ENCODE measurements at regions not wholly inside any gene's neighbourhood (a gene's known extent, or its start where the extent isn't known, plus 50 kb on each side); places are given as distances from the start of the nearest gene placed in this dataset.

DNA sequence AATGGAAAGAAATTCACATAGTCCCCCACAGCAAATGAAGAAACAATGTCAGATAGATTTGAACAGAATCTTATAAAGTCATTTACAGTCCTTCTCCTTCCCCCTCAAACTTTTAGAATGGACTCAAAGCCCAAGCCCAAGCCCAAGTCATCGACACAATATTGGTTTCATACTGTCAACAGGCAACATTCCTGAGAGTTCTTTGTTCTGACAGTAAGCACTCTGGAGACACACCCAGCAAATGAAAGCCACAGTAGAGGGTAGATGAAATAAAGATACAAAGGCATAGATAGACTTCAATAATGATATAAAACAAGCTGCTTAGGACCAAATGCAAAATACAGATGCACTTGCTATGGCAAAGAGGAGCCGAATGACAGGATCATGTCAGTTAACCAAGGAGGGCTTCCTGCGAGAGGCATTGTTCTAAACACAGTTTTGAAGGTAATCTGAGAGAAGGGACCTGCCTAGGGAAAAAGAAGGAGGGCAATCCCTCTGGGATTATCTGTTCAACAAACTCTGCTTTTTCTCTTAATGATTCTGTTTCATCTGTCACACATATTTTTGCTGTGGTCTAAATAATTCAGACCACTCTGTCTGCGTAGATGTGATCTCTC lies 97.1 kb upstream of the MAP4K3 start:
- no peaks in the 10 kb centered on the region for H3K4me1 ChIP-seq (ENCODE audit: control insufficient read depth, insufficient read depth, low read length)
- no peak for DNase-seq (ENCODE audit: low read depth, low spot score)
- H3K27ac ChIP-seq (ENCODE audit: low read length), result no peak overlapping the region
- no peaks in the 10 kb centered on the region for H3K36me3 ChIP-seq (ENCODE audit: control insufficient read depth, insufficient read depth, low read length)
- H3K4me3 ChIP-seq (ENCODE audit: low read length), result no peak overlapping the region
- no CpG with 5 or more reads among the region's 4 CpGs for WGBS (ENCODE audit: insufficient coverage, insufficient read length)
- H3K9me3 ChIP-seq (ENCODE audit: control insufficient read depth, insufficient read depth, low read length), result no peaks in the 10 kb centered on the region
- no peaks in the 10 kb centered on the region for H3K27me3 ChIP-seq (ENCODE audit: control insufficient read depth, insufficient read depth, low read length)

DNA sequence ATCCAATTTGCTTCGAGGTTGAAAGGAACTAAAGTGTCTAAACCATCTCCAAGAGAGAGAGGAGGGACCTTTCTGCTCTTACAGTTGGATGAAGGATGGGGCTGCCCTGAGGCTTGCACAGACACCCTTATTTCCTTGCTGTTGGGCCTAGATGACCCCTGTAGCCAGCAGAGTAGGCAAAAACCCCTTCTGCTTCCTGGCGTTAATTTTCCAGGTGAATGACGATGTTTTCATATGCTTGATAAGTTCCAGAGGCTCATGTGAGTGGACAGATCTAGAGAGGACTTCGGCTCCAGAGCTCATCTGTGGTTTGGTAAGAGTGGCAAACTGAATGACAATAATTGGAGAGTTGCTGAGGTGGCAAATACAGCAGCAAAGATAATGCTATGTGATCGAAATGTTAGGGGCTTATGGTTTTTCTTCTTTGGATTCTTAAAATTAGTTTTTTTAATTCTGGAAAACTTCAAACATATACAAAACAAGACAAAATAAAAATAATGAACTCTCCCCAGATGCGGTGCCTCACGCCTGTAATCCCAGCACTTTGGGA lies 98.6 kb upstream of the MAP4K3 start:
- Histone ChIP-seq H3K27ac (ENCODE audit: low read length) (no peak overlapping the region), H3K9me3 (ENCODE audit: control insufficient read depth, insufficient read depth, low read length) (no peaks in the 10 kb centered on the region), H3K4me1 (ENCODE audit: control insufficient read depth, insufficient read depth, low read length) (no peaks in the 10 kb centered on the region), H3K27me3 (ENCODE audit: control insufficient read depth, insufficient read depth, low read length) (no peaks in the 10 kb centered on the region), H3K4me3 (ENCODE audit: low read length) (no peak overlapping the region), H3K36me3 (ENCODE audit: control insufficient read depth, insufficient read depth, low read length) (no peaks in the 10 kb centered on the region)
- no peak for DNase-seq (ENCODE audit: low read depth, low spot score)
- WGBS (ENCODE audit: insufficient coverage, insufficient read length), result no CpG with 5 or more reads among the region's 7 CpGs

DNA sequence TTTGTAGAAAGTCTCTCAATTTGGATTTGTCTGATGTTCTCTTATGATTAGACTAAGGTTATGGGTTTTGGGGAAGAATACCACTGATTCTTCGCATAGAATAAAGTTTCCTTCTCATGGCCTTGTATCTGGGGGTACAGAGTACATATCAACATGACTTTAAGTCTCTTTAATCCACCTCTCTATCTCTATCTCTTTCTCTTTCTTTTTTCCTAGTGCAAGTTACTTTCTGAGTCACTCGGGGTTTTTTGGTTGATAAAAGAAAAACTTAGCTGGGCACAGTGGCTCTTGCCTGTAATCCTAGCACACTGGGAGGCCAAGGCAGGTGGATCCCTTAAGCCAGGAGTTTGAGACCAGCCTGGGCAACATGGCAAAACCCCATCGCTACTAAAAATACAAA lies 100.1 kb upstream of the MAP4K3 start:
- no peaks in the 10 kb centered on the region for H3K4me1 ChIP-seq (ENCODE audit: control insufficient read depth, insufficient read depth, low read length)
- no peak for DNase-seq (ENCODE audit: low read depth, low spot score)
- no peaks in the 10 kb centered on the region for H3K27me3 ChIP-seq (ENCODE audit: control insufficient read depth, insufficient read depth, low read length)
- H3K4me3 ChIP-seq (ENCODE audit: low read length), result no peak overlapping the region
- H3K9me3 ChIP-seq (ENCODE audit: control insufficient read depth, insufficient read depth, low read length), result no peaks in the 10 kb centered on the region
- no peak overlapping the region for H3K27ac ChIP-seq (ENCODE audit: low read length)
- WGBS (ENCODE audit: insufficient coverage, insufficient read length), result no CpG with 5 or more reads among the region's 3 CpGs
- no peaks in the 10 kb centered on the region for H3K36me3 ChIP-seq (ENCODE audit: control insufficient read depth, insufficient read depth, low read length)

DNA sequence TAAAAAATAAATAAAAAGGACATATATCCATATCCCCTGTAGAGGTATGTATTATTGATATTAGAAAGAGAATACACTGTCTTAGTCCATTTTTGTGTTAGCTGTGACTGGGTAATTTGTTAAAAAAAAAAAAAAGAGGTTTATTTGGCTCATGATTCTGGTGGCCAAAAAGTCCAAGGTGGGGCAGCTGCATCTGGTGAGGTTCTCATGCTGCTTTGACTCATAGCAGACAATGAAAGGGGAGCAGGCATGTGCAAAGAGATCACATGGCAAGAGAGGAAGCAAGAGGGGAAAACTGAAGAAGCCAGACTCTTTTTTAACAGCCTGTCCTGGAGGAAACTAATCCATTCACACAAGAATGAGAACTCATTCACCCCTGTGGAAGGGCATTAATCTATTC lies 101.6 kb upstream of the MAP4K3 start:
- H3K4me3 ChIP-seq (ENCODE audit: low read length), result no peak overlapping the region
- H3K27ac ChIP-seq (ENCODE audit: low read length), result no peak overlapping the region
- no peak for DNase-seq (ENCODE audit: low read depth, low spot score)
- no peaks in the 10 kb centered on the region for H3K9me3 ChIP-seq (ENCODE audit: control insufficient read depth, insufficient read depth, low read length)
- no peaks in the 10 kb centered on the region for H3K36me3 ChIP-seq (ENCODE audit: control insufficient read depth, insufficient read depth, low read length)
- no peaks in the 10 kb centered on the region for H3K27me3 ChIP-seq (ENCODE audit: control insufficient read depth, insufficient read depth, low read length)
- H3K4me1 ChIP-seq (ENCODE audit: control insufficient read depth, insufficient read depth, low read length), result no peaks in the 10 kb centered on the region

DNA sequence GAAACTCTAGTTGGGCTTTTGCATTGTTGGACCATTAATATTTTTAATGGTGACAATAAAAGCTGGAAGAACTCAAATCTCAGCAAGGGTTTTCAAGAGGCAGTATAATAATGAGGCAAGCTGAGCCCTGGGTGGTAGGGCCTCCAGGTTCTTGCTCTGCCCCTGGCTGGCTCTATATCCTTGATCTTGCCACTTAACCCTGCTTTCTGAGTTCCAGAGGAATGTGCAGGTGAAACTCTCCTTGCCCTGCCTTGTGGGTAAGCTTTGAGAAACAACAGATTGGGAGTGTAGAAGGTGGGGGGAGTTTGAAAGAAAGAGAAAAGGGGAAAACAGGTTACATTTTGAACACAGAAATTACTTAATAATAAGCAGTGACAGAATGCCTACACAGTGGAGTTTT lies 103.3 kb upstream of the MAP4K3 start:
- Histone ChIP-seq H3K9me3 (ENCODE audit: control insufficient read depth, insufficient read depth, low read length) (no peaks in the 10 kb centered on the region), H3K36me3 (ENCODE audit: control insufficient read depth, insufficient read depth, low read length) (no peaks in the 10 kb centered on the region), H3K4me3 (ENCODE audit: low read length) (no peak overlapping the region), H3K27me3 (ENCODE audit: control insufficient read depth, insufficient read depth, low read length) (no peaks in the 10 kb centered on the region), H3K27ac (ENCODE audit: low read length) (no peak overlapping the region), H3K4me1 (ENCODE audit: control insufficient read depth, insufficient read depth, low read length) (no peaks in the 10 kb centered on the region)
- no peak for DNase-seq (ENCODE audit: low read depth, low spot score)

DNA sequence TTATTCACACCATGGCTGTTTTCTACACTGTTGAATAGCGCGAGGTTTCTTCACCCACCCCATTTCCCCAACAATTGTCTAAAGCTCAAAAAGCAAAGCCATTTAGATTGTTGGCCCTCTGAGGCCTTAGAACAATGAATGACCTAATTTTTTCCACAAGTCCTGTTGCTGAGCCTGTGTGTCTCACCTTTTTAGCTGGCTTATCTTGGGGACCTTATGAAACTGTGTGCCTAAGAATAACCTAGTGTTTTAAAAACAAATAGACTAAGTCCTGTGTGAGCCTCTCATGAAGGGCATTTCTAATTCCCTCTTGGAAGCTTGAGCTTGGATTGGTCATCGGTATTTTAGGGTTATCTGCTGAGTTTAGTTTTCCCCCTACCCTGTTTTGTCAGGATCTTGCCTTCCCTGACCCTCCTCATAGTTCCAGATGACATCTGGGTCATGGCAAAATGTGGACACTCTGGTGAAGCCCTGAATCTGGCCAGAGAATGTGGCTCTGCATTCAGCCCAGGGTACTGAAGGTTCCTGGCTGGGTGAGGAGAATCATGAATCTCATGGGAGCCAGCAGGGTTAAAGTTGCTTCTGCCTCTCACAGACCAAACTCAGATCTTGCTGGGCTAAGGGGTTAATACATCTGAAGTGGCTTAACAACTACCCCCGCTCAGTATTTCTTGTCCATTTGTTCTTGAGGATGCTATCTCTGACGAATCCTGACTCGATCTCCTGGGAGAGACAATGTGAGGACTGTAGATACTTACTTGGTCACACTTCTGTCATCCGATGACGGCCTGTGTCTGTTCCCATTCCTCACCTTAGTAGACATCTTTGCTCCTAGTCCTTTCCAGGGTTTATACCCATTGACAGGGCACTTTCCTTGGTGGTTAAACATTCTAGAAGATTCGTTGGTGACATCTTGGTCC lies 104.2 kb upstream of the MAP4K3 start:
- Histone ChIP-seq H3K9me3 (ENCODE audit: control insufficient read depth, insufficient read depth, low read length) (no peaks in the 10 kb centered on the region), H3K4me1 (ENCODE audit: control insufficient read depth, insufficient read depth, low read length) (no peaks in the 10 kb centered on the region), H3K36me3 (ENCODE audit: control insufficient read depth, insufficient read depth, low read length) (no peaks in the 10 kb centered on the region), H3K4me3 (ENCODE audit: low read length) (no peak overlapping the region), H3K27me3 (ENCODE audit: control insufficient read depth, insufficient read depth, low read length) (no peaks in the 10 kb centered on the region), H3K27ac (ENCODE audit: low read length) (no peak overlapping the region)
- no peak for DNase-seq (ENCODE audit: low read depth, low spot score)
- WGBS (ENCODE audit: insufficient coverage, insufficient read length), result no CpG with 5 or more reads among the region's 9 CpGs

DNA sequence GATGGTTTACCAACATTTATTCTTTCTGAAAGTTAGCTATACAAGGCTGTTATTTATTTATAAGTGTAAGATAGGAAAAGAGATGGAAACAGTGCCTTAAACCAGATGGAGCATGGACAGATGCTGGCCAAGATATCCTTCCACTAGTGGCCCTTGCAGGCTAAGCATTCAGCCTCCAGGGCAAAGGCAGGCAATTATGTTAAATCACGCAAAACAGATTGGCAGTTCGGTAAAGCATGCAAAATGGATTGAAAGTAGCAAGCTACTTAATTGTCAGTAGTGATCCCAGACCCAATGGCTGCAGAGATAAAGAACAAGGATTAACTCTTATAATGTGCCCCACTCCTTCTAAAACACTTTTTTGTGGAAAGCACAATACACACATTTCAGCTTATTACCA lies 105.4 kb upstream of the MAP4K3 start:
- no CpG with 5 or more reads among the region's 2 CpGs for WGBS (ENCODE audit: insufficient coverage, insufficient read length)
- no peak overlapping the region for H3K27ac ChIP-seq (ENCODE audit: low read length)
- H3K9me3 ChIP-seq (ENCODE audit: control insufficient read depth, insufficient read depth, low read length), result no peaks in the 10 kb centered on the region
- H3K4me3 ChIP-seq (ENCODE audit: low read length), result no peak overlapping the region
- H3K27me3 ChIP-seq (ENCODE audit: control insufficient read depth, insufficient read depth, low read length), result no peaks in the 10 kb centered on the region
- no peaks in the 10 kb centered on the region for H3K4me1 ChIP-seq (ENCODE audit: control insufficient read depth, insufficient read depth, low read length)
- H3K36me3 ChIP-seq (ENCODE audit: control insufficient read depth, insufficient read depth, low read length), result no peaks in the 10 kb centered on the region
- DNase-seq (ENCODE audit: low read depth, low spot score), result no peak

DNA sequence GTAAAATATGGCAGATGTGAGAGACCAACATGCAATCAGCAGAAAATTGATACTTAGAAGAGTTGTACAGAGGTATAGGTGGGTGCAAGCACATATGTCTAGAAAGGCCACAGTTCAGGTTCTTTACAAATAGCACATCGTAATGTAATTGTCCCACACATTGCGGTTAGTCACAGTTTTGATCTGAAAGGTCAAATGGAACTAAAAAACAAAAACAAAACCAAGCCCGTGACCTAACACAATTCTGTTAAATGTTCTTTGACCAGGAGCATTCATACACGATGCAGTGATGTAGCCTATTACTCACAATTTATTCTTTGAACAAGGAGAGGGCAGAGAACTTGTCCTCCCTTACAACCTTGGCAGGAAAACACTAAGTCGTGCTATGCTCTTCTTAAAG lies 108.9 kb upstream of the MAP4K3 start:
- Histone ChIP-seq H3K36me3 (ENCODE audit: control insufficient read depth, insufficient read depth, low read length) (no peaks in the 10 kb centered on the region), H3K4me1 (ENCODE audit: control insufficient read depth, insufficient read depth, low read length) (no peaks in the 10 kb centered on the region), H3K27me3 (ENCODE audit: control insufficient read depth, insufficient read depth, low read length) (no peaks in the 10 kb centered on the region), H3K9me3 (ENCODE audit: control insufficient read depth, insufficient read depth, low read length) (no peaks in the 10 kb centered on the region), H3K4me3 (ENCODE audit: low read length) (no peak overlapping the region), H3K27ac (ENCODE audit: low read length) (no peak overlapping the region)
- no CpG with 5 or more reads among the region's 5 CpGs for WGBS (ENCODE audit: insufficient coverage, insufficient read length)
- DNase-seq (ENCODE audit: low read depth, low spot score), result no peak

DNA sequence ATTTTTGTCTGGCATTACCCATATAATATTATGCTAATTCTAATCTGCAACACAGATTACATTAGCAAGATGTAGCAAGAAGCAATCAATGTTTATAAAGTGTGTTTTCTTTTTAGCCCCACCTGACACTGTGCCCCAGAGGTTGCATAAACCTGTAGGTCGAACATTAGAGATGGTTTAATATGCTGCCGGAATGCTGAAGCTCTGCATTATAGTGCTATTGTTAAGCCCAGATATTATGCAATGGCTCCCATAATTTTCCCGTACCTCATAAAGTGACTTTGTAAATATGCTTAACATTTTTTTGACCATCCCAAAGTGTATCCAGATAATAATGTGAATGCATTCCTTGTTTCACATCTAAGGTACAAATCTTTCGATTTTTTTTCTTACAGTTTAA lies 109.3 kb upstream of the MAP4K3 start:
- no peaks in the 10 kb centered on the region for H3K36me3 ChIP-seq (ENCODE audit: control insufficient read depth, insufficient read depth, low read length)
- no peak overlapping the region for H3K27ac ChIP-seq (ENCODE audit: low read length)
- H3K27me3 ChIP-seq (ENCODE audit: control insufficient read depth, insufficient read depth, low read length), result no peaks in the 10 kb centered on the region
- H3K9me3 ChIP-seq (ENCODE audit: control insufficient read depth, insufficient read depth, low read length), result no peaks in the 10 kb centered on the region
- no peak overlapping the region for H3K4me3 ChIP-seq (ENCODE audit: low read length)
- DNase-seq (ENCODE audit: low read depth, low spot score), result no peak
- no peaks in the 10 kb centered on the region for H3K4me1 ChIP-seq (ENCODE audit: control insufficient read depth, insufficient read depth, low read length)
- WGBS (ENCODE audit: insufficient coverage, insufficient read length), result no CpG with 5 or more reads among the region's 4 CpGs

DNA sequence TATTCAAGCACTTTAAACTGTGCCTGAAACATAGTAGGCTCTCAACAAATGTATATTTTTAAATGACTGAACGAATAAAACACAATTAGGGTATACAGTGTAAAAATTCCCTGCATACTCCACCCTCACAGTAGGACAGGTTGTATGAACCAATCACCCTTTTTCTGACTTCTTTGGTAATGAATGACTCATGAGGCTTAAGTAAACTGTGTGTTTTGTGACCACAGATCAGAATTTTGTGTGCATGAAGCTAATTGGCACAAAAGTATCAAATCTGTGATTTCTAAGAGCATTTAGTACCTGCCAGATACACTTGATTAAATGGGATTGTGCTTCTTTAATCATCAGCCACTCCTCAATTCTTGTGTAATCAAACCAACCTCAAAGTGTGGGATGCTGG lies 109.9 kb upstream of the MAP4K3 start:
- H3K9me3 ChIP-seq (ENCODE audit: control insufficient read depth, insufficient read depth, low read length), result no peaks in the 10 kb centered on the region
- WGBS (ENCODE audit: insufficient coverage, insufficient read length), result no CpG with 5 or more reads among the region's 1 CpG
- no peak overlapping the region for H3K4me3 ChIP-seq (ENCODE audit: low read length)
- DNase-seq (ENCODE audit: low read depth, low spot score), result no peak
- H3K27ac ChIP-seq (ENCODE audit: low read length), result no peak overlapping the region
- H3K27me3 ChIP-seq (ENCODE audit: control insufficient read depth, insufficient read depth, low read length), result no peaks in the 10 kb centered on the region
- no peaks in the 10 kb centered on the region for H3K36me3 ChIP-seq (ENCODE audit: control insufficient read depth, insufficient read depth, low read length)
- no peaks in the 10 kb centered on the region for H3K4me1 ChIP-seq (ENCODE audit: control insufficient read depth, insufficient read depth, low read length)
